ENCODE measurements at regions not wholly inside any gene's neighbourhood (a gene's known extent, or its start where the extent isn't known, plus 50 kb on each side); places are given as distances from the start of the nearest gene placed in this dataset.

- TF ChIP-seq HDAC6 (IDR thresholded peaks at IDR 0.05; ENCODE audit: low read depth, low read length): no peak
- no peak for TF ChIP-seq CREB1 (IDR thresholded peaks at IDR 0.05)
- no peak for TF ChIP-seq CTCF (IDR thresholded peaks at IDR 0.05; ENCODE audit: control extremely low read depth in 1 of 3, insufficient read depth in 1 of 3, low read depth in 1 of 3, low read length in 3 of 3)
- no peak for TF ChIP-seq CBX8 (IDR thresholded peaks at IDR 0.05; ENCODE audit: borderline replicate concordance, low read depth, low read length)
- no peak for TF ChIP-seq CBX5 (IDR thresholded peaks at IDR 0.05; ENCODE audit: low read depth, low read length)
- no peak for TF ChIP-seq TCF12 (IDR thresholded peaks at IDR 0.05; ENCODE audit: low read depth, low read length)
- TF ChIP-seq POLR2AphosphoS5 (IDR thresholded peaks at IDR 0.05; ENCODE audit: low read depth, low read length): no peak
These were observed 72.5 kb upstream of the IGSF21 start for GRCh38 chr1:18035145-18035544.
